Stimulated activated CD8-positive, alpha-beta memory T cell treated with anti-CD3 and anti-CD28 coated beads, Interleukin-12 subunit alpha, Interleukin-12 subunit beta, amount 100 ng/mL, for 1 hour (primary cell): ENCODE measurements at regions not wholly inside any gene's neighbourhood (a gene's known extent, or its start where the extent isn't known, plus 50 kb on each side); places are given as distances from the start of the nearest gene placed in this dataset.
"Not testable (repeated sequence)": the region's sequence is repeated elsewhere in the genome, so short reads cannot be mapped to it uniquely, and the experiment has no call there.

Experiments used
- DNase-seq: peaks from one replicate; pipeline ENCODE4 v3.0.0-alpha.2; 2020; ENCODE audit warnings: low read depth

GRCh38 chr2:194363878-194364277, 1293.1 kb upstream of the SLC39A10 start:
- no peak for DNase-seq

- no peak for DNase-seq
Observed at GRCh38 chr2:194363295-194363694, 1293.7 kb upstream of the SLC39A10 start.

GRCh38 chr2:194352505-194352904, 1304.5 kb upstream of the SLC39A10 start:
- DNase-seq = no peak

- DNase-seq = no peak
Observed at GRCh38 chr2:194346193-194346592, 1310.8 kb upstream of the SLC39A10 start.

- DNase-seq = no peak
Observed at GRCh38 chr2:194345347-194345746, 1311.7 kb upstream of the SLC39A10 start.

GRCh38 chr2:194343167-194343566, 1313.9 kb upstream of the SLC39A10 start:
- no peak for DNase-seq

- DNase-seq = no peak
Observed at GRCh38 chr2:194332799-194333490, 1324.1 kb upstream of the SLC39A10 start.

- DNase-seq = no peak
Observed at GRCh38 chr2:194328456-194328855, 1328.6 kb upstream of the SLC39A10 start.

GRCh38 chr2:194327196-194327888, 1329.7 kb upstream of the SLC39A10 start:
- no peak for DNase-seq

- DNase-seq = no peak
Observed at GRCh38 chr2:194323740-194324139, 1333.3 kb upstream of the SLC39A10 start.

GRCh38 chr2:194320520-194320919, 1336.5 kb upstream of the SLC39A10 start:
- no peak for DNase-seq

- no peak for DNase-seq
Observed at GRCh38 chr2:194319222-194319992, 1337.6 kb upstream of the SLC39A10 start.

- DNase-seq = no peak
Observed at GRCh38 chr2:194314042-194314441, 1343.0 kb upstream of the SLC39A10 start.

- DNase-seq = no peak
Observed at GRCh38 chr2:194304191-194304590, 1352.8 kb upstream of the SLC39A10 start.

GRCh38 chr2:194301946-194302345, 1355.1 kb upstream of the SLC39A10 start:
- no peak for DNase-seq

GRCh38 chr2:194294156-194294555, 1362.9 kb upstream of the SLC39A10 start:
- DNase-seq = no peak

- DNase-seq = no peak
Observed at GRCh38 chr2:194291104-194291503, 1365.9 kb upstream of the SLC39A10 start.

GRCh38 chr2:194289712-194290346, 1367.2 kb upstream of the SLC39A10 start:
- no peak for DNase-seq

GRCh38 chr2:194276667-194277066, 1380.4 kb upstream of the SLC39A10 start:
- not testable (repeated sequence) for DNase-seq

GRCh38 chr2:194271293-194271961, 1385.6 kb upstream of the SLC39A10 start:
- no peak for DNase-seq

- DNase-seq = no peak
Observed at GRCh38 chr2:194270648-194271047, 1386.4 kb upstream of the SLC39A10 start.

GRCh38 chr2:194264586-194264985, 1392.4 kb upstream of the SLC39A10 start:
- no peak for DNase-seq
